Left lung (tissue), 4 donors: ENCODE measurements at regions not wholly inside any gene's neighbourhood (a gene's known extent, or its start where the extent isn't known, plus 50 kb on each side); places are given as distances from the start of the nearest gene placed in this dataset.
"Not testable (repeated sequence)": the region's sequence is repeated elsewhere in the genome, so short reads cannot be mapped to it uniquely, and the experiment has no call there.

ENCODE experiments used
- ATAC-seq: fragments of 200-7000 bp; cut with Tn5 transposase; one replicate; pipeline ENCODE4 v1.9.1; 2020; ENCODE audit warnings: moderate library complexity
- DNase-seq, 4 donors: peaks; one replicate each; pipeline ENCODE4 v3.0.0-alpha.2; 2013 to 2020
- H3K27ac ChIP-seq, 2 donors: fragments of 200-600 bp; sonication (generic) in 1 of 2; one replicate each; pipeline versions ENCODE4 v1.5.0 to v1.8.0; 2020 to 2021
- H3K27me3 ChIP-seq, 2 donors: fragments of 200-600 bp; sonication (generic) in 1 of 2; one replicate each; pipeline versions ENCODE4 v1.5.0 to v1.8.0; 2020 to 2021
- H3K36me3 ChIP-seq, 2 donors: fragments of 200-600 bp; sonication (generic) in 1 of 2; one replicate each; pipeline versions ENCODE4 v1.5.0 to v1.8.0; 2020 to 2021
- H3K4me1 ChIP-seq, 2 donors: fragments of 200-600 bp; one replicate each; pipeline ENCODE4 v1.8.0; 2021
- H3K4me3 ChIP-seq, 2 donors: fragments of 200-600 bp; sonication (generic) in 1 of 2; one replicate each; pipeline versions ENCODE4 v1.5.0 to v1.8.0; 2020 to 2021; ENCODE audit warnings: mild to moderate bottlenecking in 1 of 2
- H3K9me3 ChIP-seq, 2 donors: fragments of 200-600 bp; sonication (generic) in 1 of 2; one replicate each; pipeline versions ENCODE4 v1.5.0 to v1.8.0; 2020 to 2021
- intact Hi-C, 2 donors: fragments of 100-400 bp; cut with DNase I; formaldehyde crosslinking; loops; one replicate each; pipeline versions ENCODE4 v1.11.2 to v1.14.2; 2022
- TF ChIP-seq, protein P1 (sequence below), 2 donors: fragments of 200-600 bp; sonication (generic) in 1 of 2; IDR thresholded peaks; one replicate each; pipeline versions ENCODE4 v1.5.0 to v1.8.0; 2021; ENCODE audit warnings: antibody characterized with exemption in 2 of 2
- donor health status: DM: no; HTN: yes; CAD: no.
- donor health status: DM: no; HTN: no; CAD: no.

GRCh38 chr6:82553863-82554531, 190.4 kb downstream of the TPBG start:
- ATAC-seq: no peak

DNA sequence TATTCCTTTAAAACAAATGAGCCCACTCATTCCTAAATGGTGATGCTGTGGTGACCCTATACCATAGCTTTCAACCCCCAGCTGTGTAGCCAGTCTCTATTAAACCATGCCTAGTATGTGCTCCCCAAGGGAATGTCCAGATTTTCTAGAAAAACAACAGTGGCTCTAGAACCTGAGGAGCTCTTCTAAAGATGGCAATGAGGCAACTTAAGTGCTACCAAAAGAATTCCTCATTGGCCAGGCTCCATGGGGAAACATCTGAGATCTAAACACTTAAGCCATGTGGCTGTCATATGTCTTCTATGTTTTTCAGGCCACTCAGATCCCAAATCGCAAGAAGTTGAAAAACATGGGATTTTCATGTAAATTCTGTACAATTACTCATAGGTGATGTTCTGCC, 191.0 kb downstream of the TPBG start:
- no peak overlapping the region for H3K27ac ChIP-seq
- TF ChIP-seq, protein P1, sequence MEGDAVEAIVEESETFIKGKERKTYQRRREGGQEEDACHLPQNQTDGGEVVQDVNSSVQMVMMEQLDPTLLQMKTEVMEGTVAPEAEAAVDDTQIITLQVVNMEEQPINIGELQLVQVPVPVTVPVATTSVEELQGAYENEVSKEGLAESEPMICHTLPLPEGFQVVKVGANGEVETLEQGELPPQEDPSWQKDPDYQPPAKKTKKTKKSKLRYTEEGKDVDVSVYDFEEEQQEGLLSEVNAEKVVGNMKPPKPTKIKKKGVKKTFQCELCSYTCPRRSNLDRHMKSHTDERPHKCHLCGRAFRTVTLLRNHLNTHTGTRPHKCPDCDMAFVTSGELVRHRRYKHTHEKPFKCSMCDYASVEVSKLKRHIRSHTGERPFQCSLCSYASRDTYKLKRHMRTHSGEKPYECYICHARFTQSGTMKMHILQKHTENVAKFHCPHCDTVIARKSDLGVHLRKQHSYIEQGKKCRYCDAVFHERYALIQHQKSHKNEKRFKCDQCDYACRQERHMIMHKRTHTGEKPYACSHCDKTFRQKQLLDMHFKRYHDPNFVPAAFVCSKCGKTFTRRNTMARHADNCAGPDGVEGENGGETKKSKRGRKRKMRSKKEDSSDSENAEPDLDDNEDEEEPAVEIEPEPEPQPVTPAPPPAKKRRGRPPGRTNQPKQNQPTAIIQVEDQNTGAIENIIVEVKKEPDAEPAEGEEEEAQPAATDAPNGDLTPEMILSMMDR (IDR thresholded peaks at IDR 0.05): no peak

More at GRCh38 chr6:82553863-82554531, 190.4 kb downstream of the TPBG start:
- no peaks in the 10 kb centered on the region for H3K4me1 ChIP-seq
- H3K27me3 ChIP-seq: no peaks in the 10 kb centered on the region
- H3K36me3 ChIP-seq: no peaks in the 10 kb centered on the region
- no peak for DNase-seq
- H3K9me3 ChIP-seq: peaks cover 0 to 2% of the 10 kb centered on the region in 2 donors
- H3K4me3 ChIP-seq: no peak overlapping the region
- no peak overlapping the region for H3K27ac ChIP-seq
- intact Hi-C loops: no loop called here
- TF ChIP-seq, protein P1 (IDR thresholded peaks at IDR 0.05): no peak

GRCh38 chr6:82555801-82556200, 192.2 kb downstream of the TPBG start:
- no peak for DNase-seq

More for the DNA sequence above, 191.0 kb downstream of the TPBG start:
- DNase-seq: no peak
- Histone ChIP-seq H3K9me3 (peaks cover 0 to 2% of the 10 kb centered on the region in 2 donors), H3K4me3 (no peak overlapping the region), H3K4me1 (no peaks in the 10 kb centered on the region), H3K36me3 (no peaks in the 10 kb centered on the region), H3K27me3 (no peaks in the 10 kb centered on the region)
- intact Hi-C loops: no loop called here
- no peak for ATAC-seq

GRCh38 chr6:82558531-82558930, 194.9 kb downstream of the TPBG start:
- DNase-seq, H3K9me3 ChIP-seq, H3K4me1 ChIP-seq, H3K27me3 ChIP-seq, H3K27ac ChIP-seq, ATAC-seq, intact Hi-C loops, H3K36me3 ChIP-seq, H3K4me3 ChIP-seq: not testable (repeated sequence)

More at GRCh38 chr6:82555801-82556200, 192.2 kb downstream of the TPBG start:
- TF ChIP-seq, protein P1 (IDR thresholded peaks at IDR 0.05): no peak
- H3K27me3 ChIP-seq: no peaks in the 10 kb centered on the region
- no peak for ATAC-seq
- H3K27ac ChIP-seq: no peak overlapping the region
- H3K4me1 ChIP-seq: no peaks in the 10 kb centered on the region
- H3K36me3 ChIP-seq: no peaks in the 10 kb centered on the region
- H3K9me3 ChIP-seq: peaks cover 0 to 2% of the 10 kb centered on the region in 2 donors
- intact Hi-C loops: no loop called here
- no peak overlapping the region for H3K4me3 ChIP-seq

DNA sequence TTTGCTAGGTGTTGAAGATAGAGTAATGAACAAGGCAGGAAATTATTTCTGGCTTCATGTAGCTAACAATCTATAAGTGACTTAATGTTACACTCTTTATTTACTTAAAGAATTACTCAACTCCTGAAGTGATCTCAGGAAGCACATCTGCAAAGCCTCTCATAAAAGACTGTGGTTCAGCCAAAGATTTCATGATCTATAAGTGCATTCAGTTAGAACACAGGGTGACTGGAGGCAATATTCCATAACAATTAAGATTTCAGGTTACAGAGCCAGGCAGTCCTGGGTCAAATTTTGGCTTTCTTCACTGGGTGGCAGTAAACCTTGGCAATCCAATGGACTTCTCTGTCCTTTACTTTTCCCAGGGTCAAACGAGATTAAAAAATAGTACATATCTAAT, 204.0 kb downstream of the TPBG start:
- Histone ChIP-seq H3K4me3 (no peak overlapping the region), H3K9me3 (no peaks in the 10 kb centered on the region), H3K27me3 (no peaks in the 10 kb centered on the region), H3K4me1 (no peaks in the 10 kb centered on the region), H3K27ac (no peak overlapping the region), H3K36me3 (no peaks in the 10 kb centered on the region)
- intact Hi-C loops: no loop called here
- DNase-seq: no peak
- TF ChIP-seq, protein P1 (IDR thresholded peaks at IDR 0.05): no peak
- peak; percentile 22 for ATAC-seq
